Posterior cingulate gyrus (tissue), 11 donors: ENCODE measurements at regions not wholly inside any gene's neighbourhood (a gene's known extent, or its start where the extent isn't known, plus 50 kb on each side); places are given as distances from the start of the nearest gene placed in this dataset.

Experiments used
- DNase-seq, 10 donors: peaks; one replicate each; pipeline versions ENCODE4 v3.0.0 to v3.0.0-alpha.2; 2020 to 2021; ENCODE audit warnings: mixed read lengths in 3 of 10
- intact Hi-C: fragments of 100-400 bp; cut with DNase I; formaldehyde crosslinking; loops from one replicate; pipeline ENCODE4 v1.15.1; 2023

DNA sequence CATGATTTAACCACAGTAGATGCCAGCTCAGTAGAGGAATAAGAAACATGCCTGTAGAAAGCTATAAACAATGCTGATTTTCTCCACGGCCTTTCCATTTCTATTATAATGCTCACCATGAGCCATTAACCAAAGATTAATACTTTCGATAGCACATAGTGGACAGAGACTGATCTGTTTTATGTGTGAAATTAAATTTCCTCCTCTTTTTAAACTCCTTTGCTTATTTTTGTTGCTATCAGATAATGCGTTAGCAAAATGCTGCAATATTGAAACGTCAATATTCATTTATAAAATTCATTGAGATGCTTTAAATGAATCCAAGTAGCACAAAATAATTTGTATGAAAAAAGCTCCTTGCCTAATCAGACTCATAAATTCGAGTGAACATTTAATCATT is 1807.9 kb downstream of the MRPL39 start:
- DNase-seq = no peak

GRCh38 chr21:23792300-23792699 is 1815.0 kb downstream of the MRPL39 start:
- intact Hi-C loops = no loop called here

More for the DNA sequence above, 1807.9 kb downstream of the MRPL39 start:
- intact Hi-C loops = no loop called here

GRCh38 chr21:23789864-23790263 is 1817.4 kb downstream of the MRPL39 start:
- no peak for DNase-seq

More at GRCh38 chr21:23792300-23792699, 1815.0 kb downstream of the MRPL39 start:
- no peak for DNase-seq

DNA sequence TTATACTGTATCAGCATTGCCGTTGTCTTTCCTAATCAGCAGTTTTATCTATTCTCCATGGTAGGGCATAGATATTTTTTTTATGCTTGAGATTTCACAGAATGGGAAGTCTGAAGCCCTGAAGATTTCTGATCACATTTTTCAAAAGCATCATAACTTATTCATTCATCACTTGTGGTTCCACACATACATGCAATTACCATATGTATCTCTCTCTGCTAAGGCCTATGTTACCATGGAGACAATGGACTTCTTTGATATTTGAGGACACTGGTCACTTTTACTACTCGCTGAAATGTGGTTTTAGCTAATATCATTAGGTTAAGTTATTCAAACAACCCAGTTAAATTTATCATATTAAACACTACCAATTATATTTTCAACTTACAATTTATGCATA is 1827.0 kb downstream of the MRPL39 start:
- intact Hi-C loops = no loop called here

More at GRCh38 chr21:23789864-23790263, 1817.4 kb downstream of the MRPL39 start:
- intact Hi-C loops = no loop called here

DNA sequence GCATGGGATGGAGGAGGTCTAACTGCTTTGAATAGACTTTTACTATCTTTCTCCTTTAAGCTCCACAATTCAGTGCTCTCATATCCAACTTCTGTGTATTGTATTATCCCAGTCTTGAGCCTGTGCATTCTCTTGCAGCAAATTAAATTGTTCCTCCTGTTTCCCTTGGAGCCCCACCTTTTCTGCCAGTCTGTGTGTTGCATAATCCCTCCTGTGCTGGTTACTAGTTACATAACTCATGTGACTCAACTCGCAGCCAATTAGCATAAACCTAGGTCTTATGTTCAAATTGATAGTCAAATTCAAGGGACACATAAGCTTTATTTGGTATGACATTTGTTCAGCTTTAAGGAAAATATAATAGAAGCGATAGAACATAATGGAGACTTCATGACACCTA is 1863.5 kb downstream of the MRPL39 start:
- intact Hi-C loops = no loop called here
- DNase-seq = no peak

More for the DNA sequence above, 1827.0 kb downstream of the MRPL39 start:
- no peak for DNase-seq

DNA sequence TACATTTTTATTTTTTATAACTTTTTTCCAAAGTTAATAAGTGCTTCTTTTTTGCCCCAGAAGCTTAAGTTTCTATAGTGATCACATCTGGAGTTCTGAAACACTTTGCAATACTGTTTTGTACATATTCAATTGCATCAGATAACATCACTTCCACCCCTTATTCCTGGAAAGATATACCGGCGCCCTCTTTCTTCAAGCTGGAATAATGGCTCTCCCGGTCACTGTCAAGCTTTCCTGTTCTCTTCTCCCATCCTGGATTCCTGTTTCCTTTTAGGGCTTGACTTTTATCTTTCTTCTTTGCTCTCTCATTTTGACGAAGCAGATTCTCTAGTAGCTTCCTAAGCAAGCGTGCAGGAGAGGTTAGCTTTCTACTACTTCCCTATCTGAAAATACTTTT is 1866.8 kb downstream of the MRPL39 start:
- DNase-seq = no peak
- intact Hi-C loops = no loop called here

GRCh38 chr21:23732776-23733175 is 1874.5 kb downstream of the MRPL39 start:
- no peak for DNase-seq
- intact Hi-C loops = no loop called here

GRCh38 chr21:23729331-23729730 is 1878.0 kb downstream of the MRPL39 start:
- DNase-seq = no peak
- intact Hi-C loops = no loop called here

GRCh38 chr21:23725576-23725975 is 1881.7 kb downstream of the MRPL39 start:
- DNase-seq = no peak
- intact Hi-C loops = no loop called here

- no peak for DNase-seq
- intact Hi-C loops = no loop called here
These were observed 1888.6 kb downstream of the MRPL39 start for GRCh38 chr21:23718446-23719285.

DNA sequence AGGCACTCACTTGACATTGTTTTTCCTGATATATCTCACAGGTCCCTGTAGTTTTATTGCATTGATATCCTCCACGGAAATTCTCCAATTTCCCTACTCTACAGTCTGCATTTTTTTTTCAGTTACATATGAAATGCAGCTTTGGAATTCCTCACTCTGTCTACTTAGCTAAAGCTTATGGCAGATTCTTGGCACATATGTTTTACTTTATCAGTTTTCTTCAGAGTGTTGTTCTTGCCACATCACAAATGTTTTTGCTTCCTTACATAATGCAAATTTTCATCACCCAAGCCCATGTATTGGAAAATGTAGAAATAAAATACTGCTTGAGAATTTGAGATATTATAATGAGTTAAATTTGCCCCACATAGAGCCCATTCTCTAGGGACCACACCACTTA is 1895.1 kb downstream of the MRPL39 start:
- intact Hi-C loops = no loop called here
- no peak for DNase-seq

DNA sequence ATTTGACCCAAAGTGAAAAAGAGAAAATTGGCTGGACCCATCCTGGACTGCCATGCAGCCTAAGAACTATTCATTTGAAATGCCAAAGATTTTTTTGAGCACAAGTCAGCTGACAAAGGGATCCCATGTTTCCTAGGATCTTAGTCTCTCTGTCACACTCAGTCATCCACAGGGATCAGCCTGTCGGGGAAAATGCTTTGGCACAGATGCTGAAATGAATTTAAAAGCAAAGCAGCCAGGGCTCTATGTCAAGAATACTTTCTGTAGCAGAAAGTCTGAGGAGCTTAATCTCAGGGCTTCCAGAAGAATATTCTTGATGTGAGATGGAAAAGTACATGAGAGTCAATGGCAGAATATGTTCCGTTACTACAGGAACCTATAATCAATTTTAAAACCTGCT is 1900.8 kb downstream of the MRPL39 start:
- intact Hi-C loops = no loop called here
- DNase-seq = no peak

DNA sequence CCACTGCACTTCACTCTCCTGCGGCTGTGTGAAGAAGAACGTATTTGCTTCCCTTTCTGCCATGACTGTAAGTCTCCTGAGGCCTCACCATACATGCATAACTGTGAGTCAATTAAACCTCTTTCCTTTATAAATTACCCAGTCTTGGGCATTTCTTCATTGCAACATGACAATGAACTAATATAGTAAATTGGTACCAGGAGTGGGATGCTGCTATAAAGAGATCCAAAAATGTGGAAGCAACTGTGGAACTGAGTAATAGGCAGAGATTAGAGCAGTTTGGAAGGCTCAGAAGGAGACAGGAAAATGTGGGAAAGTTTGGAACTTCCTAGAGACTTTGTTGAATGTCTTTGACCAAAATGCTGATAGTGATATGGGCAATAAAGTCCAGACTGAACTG is 1907.9 kb downstream of the MRPL39 start:
- no peak for DNase-seq
- intact Hi-C loops = no loop called here

GRCh38 chr21:23698619-23699018 is 1908.7 kb downstream of the MRPL39 start:
- no peak for DNase-seq
- intact Hi-C loops = no loop called here

DNA sequence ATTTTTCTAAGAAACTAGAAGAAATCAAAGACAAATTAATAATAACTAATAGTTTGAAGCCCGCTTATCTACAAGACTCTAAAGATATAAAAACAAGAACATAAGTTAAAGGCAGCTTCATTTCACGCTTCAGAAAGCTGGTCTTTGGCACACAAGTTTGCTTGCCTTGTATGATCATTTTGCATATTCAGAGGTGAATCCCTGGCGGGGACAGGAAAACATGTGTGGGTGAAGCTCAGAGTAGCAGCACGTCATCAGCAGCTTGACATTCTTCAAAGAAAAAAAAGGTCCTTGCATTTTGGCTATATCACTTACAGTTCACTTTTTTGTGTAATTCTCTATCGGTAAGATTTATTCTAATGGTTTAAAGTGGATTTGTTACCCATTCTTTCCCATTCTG is 1911.8 kb downstream of the MRPL39 start:
- intact Hi-C loops = no loop called here
- no peak for DNase-seq

DNA sequence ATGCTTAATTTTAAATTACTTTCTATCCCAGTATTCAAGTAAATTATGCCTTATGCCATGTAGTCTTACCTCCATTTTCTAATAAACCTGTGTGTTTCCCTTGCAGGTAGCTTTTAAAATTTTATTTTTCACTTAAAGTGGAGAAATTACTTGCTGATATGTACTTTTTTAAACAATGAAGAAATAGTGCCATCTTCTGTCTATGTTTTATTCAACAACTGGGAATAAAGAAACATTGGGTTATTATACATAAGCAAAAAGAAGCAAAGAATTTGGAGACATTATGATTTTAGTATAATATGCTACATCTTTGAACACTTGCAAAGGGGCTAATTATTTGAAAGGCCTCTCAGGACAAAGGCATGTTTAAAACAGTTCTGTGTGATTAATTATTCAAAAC is 1912.9 kb downstream of the MRPL39 start:
- intact Hi-C loops = no loop called here
- DNase-seq = no peak

GRCh38 chr21:23690316-23690715 is 1917.0 kb downstream of the MRPL39 start:
- intact Hi-C loops = no loop called here
- no peak for DNase-seq

DNA sequence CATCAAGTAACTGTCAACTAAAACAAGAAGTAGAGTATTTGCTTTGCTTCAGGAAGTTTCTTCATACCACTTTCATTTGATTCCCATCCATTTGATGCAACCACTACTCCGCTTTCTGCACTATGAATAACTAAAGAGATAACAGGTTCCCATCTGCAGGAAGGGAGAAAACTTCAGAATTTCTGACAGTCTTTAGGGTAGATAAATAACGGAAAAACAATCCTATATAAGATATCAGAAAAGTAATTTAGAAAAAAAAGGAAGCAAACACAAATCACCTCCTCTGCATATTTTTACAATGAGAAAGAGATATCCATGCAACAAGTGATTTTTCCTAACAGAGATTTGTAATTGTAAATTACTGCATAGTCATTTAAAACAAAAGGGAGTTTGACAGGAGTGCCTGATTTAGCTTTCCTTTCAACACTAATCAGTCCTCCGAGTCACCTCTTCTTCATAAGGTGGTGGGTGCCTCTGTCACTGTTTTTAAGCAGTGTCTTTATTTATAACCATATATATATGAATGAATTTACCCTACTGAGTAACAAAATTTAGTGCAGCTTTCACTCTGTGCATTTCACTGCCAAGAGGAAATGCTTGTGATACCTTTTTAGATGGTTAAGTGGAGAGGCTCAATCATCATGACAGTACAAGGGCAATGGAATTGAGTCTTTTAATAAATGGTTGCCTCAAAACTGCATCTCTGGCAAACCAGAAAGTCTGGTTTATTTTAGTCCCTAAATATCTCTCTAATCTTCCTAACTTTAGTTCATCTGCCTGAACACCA is 1920.4 kb downstream of the MRPL39 start:
- intact Hi-C loops = no loop called here
- no peak for DNase-seq

DNA sequence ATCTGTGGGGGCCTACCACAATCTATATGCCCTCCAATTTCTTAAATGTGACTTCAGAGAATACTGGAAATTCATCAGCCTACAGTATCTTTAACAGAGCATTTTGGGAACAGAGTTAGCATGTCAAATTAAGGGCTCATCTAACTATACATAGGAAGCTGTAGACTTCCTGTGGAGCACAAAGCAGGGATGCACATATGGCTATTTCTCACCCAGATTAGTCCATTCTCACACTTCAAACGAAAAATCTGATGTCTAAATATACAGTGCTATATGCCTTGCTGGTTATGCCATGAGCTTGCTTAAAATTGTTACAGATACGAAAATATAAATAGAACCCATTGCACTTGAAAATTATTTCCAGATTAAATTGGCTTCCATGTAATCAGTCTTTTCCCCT is 1922.8 kb downstream of the MRPL39 start:
- DNase-seq = no peak
- intact Hi-C loops = no loop called here

DNA sequence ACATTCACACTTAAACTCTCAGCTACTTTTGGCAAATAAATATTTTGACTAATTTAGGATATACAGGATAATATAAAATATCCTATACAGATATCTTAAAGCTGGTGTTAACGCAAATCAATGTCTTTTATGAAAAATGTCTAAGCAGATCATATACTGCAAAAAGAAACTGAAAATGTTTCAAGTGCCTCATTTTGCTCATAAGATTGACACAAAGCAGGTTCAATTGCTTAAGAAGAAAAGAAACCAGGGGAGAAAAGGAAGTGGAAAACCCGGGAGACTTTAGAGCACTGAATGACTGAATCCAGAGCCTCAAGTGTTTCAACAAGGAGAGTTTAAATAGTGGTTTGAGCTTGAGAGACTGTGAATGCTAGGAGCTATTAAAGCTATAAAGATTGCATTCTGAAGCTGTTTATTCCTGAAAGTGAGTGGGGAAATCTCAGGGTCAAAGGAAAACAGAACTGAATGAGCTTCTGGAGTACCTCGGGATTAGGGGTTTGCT is 1943.0 kb downstream of the MRPL39 start:
- intact Hi-C loops = no loop called here
- no peak for DNase-seq

GRCh38 chr21:23660560-23660959 is 1946.7 kb downstream of the MRPL39 start:
- no peak for DNase-seq
- intact Hi-C loops = no loop called here

GRCh38 chr21:23644768-23645167 is 1962.5 kb downstream of the MRPL39 start:
- intact Hi-C loops = no loop called here
- DNase-seq = no peak
